Left lung (tissue), 4 donors: ENCODE measurements at regions not wholly inside any gene's neighbourhood (a gene's known extent, or its start where the extent isn't known, plus 50 kb on each side); places are given as distances from the start of the nearest gene placed in this dataset.

Experiments
- ATAC-seq: fragments of 200-7000 bp; cut with Tn5 transposase; one replicate; pipeline ENCODE4 v1.9.1; 2020; ENCODE audit warnings: moderate library complexity
- DNase-seq, 4 donors: peaks; one replicate each; pipeline ENCODE4 v3.0.0-alpha.2; 2013 to 2020
- H3K27ac ChIP-seq, 2 donors: fragments of 200-600 bp; sonication (generic) in 1 of 2; one replicate each; pipeline versions ENCODE4 v1.5.0 to v1.8.0; 2020 to 2021
- H3K27me3 ChIP-seq, 2 donors: fragments of 200-600 bp; sonication (generic) in 1 of 2; one replicate each; pipeline versions ENCODE4 v1.5.0 to v1.8.0; 2020 to 2021
- H3K36me3 ChIP-seq, 2 donors: fragments of 200-600 bp; sonication (generic) in 1 of 2; one replicate each; pipeline versions ENCODE4 v1.5.0 to v1.8.0; 2020 to 2021
- H3K4me1 ChIP-seq, 2 donors: fragments of 200-600 bp; one replicate each; pipeline ENCODE4 v1.8.0; 2021
- H3K4me3 ChIP-seq, 2 donors: fragments of 200-600 bp; sonication (generic) in 1 of 2; one replicate each; pipeline versions ENCODE4 v1.5.0 to v1.8.0; 2020 to 2021; ENCODE audit warnings: mild to moderate bottlenecking in 1 of 2
- H3K9me3 ChIP-seq, 2 donors: fragments of 200-600 bp; sonication (generic) in 1 of 2; one replicate each; pipeline versions ENCODE4 v1.5.0 to v1.8.0; 2020 to 2021
- intact Hi-C, 2 donors: fragments of 100-400 bp; cut with DNase I; formaldehyde crosslinking; loops; one replicate each; pipeline versions ENCODE4 v1.11.2 to v1.14.2; 2022
- TF ChIP-seq, protein P1 (sequence below), 2 donors: fragments of 200-600 bp; sonication (generic) in 1 of 2; IDR thresholded peaks; one replicate each; pipeline versions ENCODE4 v1.5.0 to v1.8.0; 2021; ENCODE audit warnings: antibody characterized with exemption in 2 of 2
- donor health status: DM: no; HTN: yes; CAD: no.
- donor health status: DM: no; HTN: no; CAD: no.

DNA sequence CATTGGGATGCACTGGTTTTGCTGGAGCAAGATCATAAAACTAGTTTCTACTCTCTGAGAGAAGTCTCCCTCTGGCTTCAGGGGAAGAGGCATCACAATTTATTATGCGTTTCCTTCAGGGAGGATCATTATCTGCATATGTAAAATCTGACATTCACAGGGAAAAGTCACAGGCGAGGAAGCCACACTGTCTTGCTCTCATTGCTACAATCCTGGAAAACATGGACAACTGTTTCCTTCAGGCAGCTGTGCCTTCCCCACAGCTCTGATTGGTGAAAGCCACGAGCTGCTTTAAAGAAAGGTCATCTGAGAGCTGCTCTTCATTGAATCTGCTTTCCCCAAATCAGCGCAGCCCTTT is 397.8 kb downstream of the MED10 start:
- intact Hi-C loops, result no loop called here
- no peak overlapping the region for H3K4me3 ChIP-seq
- no peak overlapping the region for H3K27ac ChIP-seq
- TF ChIP-seq, protein P1, sequence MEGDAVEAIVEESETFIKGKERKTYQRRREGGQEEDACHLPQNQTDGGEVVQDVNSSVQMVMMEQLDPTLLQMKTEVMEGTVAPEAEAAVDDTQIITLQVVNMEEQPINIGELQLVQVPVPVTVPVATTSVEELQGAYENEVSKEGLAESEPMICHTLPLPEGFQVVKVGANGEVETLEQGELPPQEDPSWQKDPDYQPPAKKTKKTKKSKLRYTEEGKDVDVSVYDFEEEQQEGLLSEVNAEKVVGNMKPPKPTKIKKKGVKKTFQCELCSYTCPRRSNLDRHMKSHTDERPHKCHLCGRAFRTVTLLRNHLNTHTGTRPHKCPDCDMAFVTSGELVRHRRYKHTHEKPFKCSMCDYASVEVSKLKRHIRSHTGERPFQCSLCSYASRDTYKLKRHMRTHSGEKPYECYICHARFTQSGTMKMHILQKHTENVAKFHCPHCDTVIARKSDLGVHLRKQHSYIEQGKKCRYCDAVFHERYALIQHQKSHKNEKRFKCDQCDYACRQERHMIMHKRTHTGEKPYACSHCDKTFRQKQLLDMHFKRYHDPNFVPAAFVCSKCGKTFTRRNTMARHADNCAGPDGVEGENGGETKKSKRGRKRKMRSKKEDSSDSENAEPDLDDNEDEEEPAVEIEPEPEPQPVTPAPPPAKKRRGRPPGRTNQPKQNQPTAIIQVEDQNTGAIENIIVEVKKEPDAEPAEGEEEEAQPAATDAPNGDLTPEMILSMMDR (IDR thresholded peaks at IDR 0.05), result no peak
- H3K36me3 ChIP-seq, result no peaks in the 10 kb centered on the region
- H3K9me3 ChIP-seq, result no peaks in the 10 kb centered on the region
- no peaks in the 10 kb centered on the region for H3K27me3 ChIP-seq
- H3K4me1 ChIP-seq, result peaks cover 0 to 7% of the 10 kb centered on the region in 2 donors
- no peak for DNase-seq
- no peak for ATAC-seq

- Histone ChIP-seq H3K9me3 (no peaks in the 10 kb centered on the region), H3K4me3 (no peak overlapping the region), H3K4me1 (peaks cover 0 to 7% of the 10 kb centered on the region in 2 donors), H3K27ac (no peak overlapping the region), H3K36me3 (no peaks in the 10 kb centered on the region), H3K27me3 (no peaks in the 10 kb centered on the region)
- ATAC-seq (peak; percentile 33), DNase-seq (no peak)
- TF ChIP-seq, protein P1 (IDR thresholded peaks at IDR 0.05), result no peak
- intact Hi-C loops, result no loop called here
Observed at GRCh38 chr5:5979761-5980537, 398.4 kb downstream of the MED10 start.

DNA sequence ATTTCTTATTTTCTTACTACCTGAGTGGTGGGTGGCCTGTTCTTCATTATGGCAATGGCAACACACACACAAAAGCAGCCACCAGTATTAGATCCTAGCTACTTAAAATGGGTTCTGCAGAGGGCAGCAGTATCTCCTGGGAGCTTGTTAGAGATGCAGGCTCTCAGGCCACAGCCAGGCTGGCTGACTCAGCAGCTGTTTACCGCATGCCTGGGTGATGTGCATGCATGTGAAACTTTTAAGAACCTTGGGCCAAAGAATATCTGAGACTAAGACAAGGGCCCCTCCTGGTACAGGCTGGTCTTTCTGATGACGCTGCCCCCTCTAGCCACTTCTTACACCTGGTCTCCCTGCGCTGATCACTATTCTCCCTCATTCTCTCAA is 399.0 kb downstream of the MED10 start:
- ATAC-seq (peak; percentile 90), DNase-seq (peak in 2 of 4 donors; percentile 56 to 74)
- TF ChIP-seq, protein P1 (IDR thresholded peaks at IDR 0.05), result no peak
- intact Hi-C loops, result no loop called here
- Histone ChIP-seq H3K9me3 (no peaks in the 10 kb centered on the region), H3K4me3 (no peak overlapping the region), H3K27me3 (no peaks in the 10 kb centered on the region), H3K4me1 (peaks cover 0 to 7% of the 10 kb centered on the region in 2 donors), H3K36me3 (no peaks in the 10 kb centered on the region), H3K27ac (peak overlapping the region in 1 of 2 donors; percentile 33)

DNA sequence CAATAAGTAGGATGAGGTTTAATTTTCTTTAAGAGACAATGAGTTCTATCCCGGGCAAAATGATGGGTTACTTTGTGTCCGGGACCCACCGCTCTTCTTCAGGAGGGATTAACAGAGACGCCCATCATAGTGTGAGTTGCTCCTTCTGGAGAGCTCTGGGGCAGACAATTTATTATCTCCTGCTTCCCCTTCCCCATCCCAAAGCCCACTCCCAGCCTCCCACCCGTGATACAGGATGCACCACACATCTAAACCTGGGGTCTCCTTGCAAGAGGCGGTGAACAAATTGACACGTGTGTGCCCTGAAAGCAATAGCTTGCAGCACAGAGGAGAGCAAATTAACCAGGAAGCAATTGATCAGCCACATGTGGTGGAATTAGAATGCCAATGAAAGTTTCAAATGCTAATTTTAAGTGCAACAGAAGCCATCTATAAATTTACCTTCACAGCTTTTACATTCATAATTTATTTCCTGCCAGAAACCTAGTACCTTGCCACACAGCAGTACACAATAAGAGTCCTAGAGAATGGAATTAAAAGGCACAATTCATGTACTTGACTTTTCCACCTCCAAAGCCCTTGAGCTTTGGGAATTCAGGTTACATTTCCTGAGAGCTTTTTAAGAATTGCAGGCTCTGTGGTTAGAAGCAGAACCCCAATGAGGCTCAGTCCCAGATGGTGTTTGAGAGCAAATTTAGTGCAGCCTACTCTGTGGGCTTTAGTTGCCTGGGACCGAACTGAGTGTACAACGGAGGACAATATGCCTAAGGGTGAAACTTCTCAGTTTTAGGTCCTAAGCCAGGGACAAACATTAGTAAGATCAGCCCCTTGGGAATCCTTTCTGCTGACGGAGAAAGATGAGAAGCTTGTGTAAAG is 399.6 kb downstream of the MED10 start:
- ATAC-seq (peak; percentile 84), DNase-seq (peak in 1 of 4 donors; percentile 32)
- Histone ChIP-seq H3K4me3 (no peak overlapping the region), H3K4me1 (peaks cover 0 to 7% of the 10 kb centered on the region in 2 donors), H3K36me3 (no peaks in the 10 kb centered on the region), H3K27ac (peak overlapping the region in 1 of 2 donors; percentile 33), H3K27me3 (no peaks in the 10 kb centered on the region), H3K9me3 (no peaks in the 10 kb centered on the region)
- TF ChIP-seq, protein P1 (IDR thresholded peaks at IDR 0.05), result no peak
- intact Hi-C loops, result no loop called here

- no peak for DNase-seq
- no peaks in the 10 kb centered on the region for H3K36me3 ChIP-seq
- no peaks in the 10 kb centered on the region for H3K27me3 ChIP-seq
- no peak overlapping the region for H3K4me3 ChIP-seq
- H3K9me3 ChIP-seq, result peaks cover 0 to 2% of the 10 kb centered on the region in 2 donors
- H3K27ac ChIP-seq, result no peak overlapping the region
- intact Hi-C loops, result no loop called here
- ATAC-seq, result no peak
- H3K4me1 ChIP-seq, result no peaks in the 10 kb centered on the region
- TF ChIP-seq, protein P1 (IDR thresholded peaks at IDR 0.05), result no peak
Observed at GRCh38 chr5:5971203-5971602, 407.1 kb downstream of the MED10 start.
